Activated CD8-positive, alpha-beta T cell treated with anti-CD3 and anti-CD28 coated beads for 36 hours (primary cell): ENCODE measurements at regions not wholly inside any gene's neighbourhood (a gene's known extent, or its start where the extent isn't known, plus 50 kb on each side); places are given as distances from the start of the nearest gene placed in this dataset.

ENCODE experiments used
- ATAC-seq: fragments of 200-7000 bp; cut with Tn5 transposase; one replicate; pipeline ENCODE4 v1.10.0; 2021; ENCODE audit warnings: mild to moderate bottlenecking, moderate library complexity
- CTCF ChIA-PET: fragments of 350-600 bp; sonication (Branson Sonifier 250); formaldehyde crosslinking; loops from one replicate; lab custom pipeline; 2021; ENCODE audit warnings: antibody characterized with exemption; lab: Charles Lee
- POLR2A ChIA-PET: fragments of 350-600 bp; sonication (Branson Sonifier 250); formaldehyde crosslinking; loops from one replicate; lab custom pipeline; 2021; ENCODE audit warnings: antibody characterized with exemption; lab: Charles Lee
- DNase-seq: peaks from one replicate; pipeline ENCODE4 v3.0.0-alpha.2; 2020
- H3K27ac Mint-ChIP-seq: one replicate; pipeline ENCODE4 v1.8.0; 2021; ENCODE audit warnings: mild to moderate bottlenecking, mixed read lengths
- H3K27me3 Mint-ChIP-seq: one replicate; pipeline ENCODE4 v1.8.0; 2021; ENCODE audit warnings: mixed read lengths
- H3K36me3 Mint-ChIP-seq: one replicate; pipeline ENCODE4 v1.8.0; 2021; ENCODE audit warnings: low read depth, mixed read lengths
- H3K4me1 Mint-ChIP-seq: one replicate; pipeline ENCODE4 v1.8.0; 2021; ENCODE audit warnings: low read depth, mixed read lengths
- H3K4me3 Mint-ChIP-seq: one replicate; pipeline ENCODE4 v1.8.0; 2021; ENCODE audit warnings: mild to moderate bottlenecking, moderate library complexity, mixed read lengths
- H3K9me3 Mint-ChIP-seq: one replicate; pipeline ENCODE4 v1.8.0; 2021; ENCODE audit warnings: mixed read lengths
- CTCF ChIP-seq: fragments of 200-600 bp; IDR thresholded peaks from one replicate; pipeline ENCODE4 v1.8.0; 2022; ENCODE audit warnings: antibody characterized with exemption, mild to moderate bottlenecking
- intact Hi-C: fragments of 100-400 bp; cut with micrococcal nuclease; formaldehyde crosslinking; loops from one replicate; pipeline ENCODE4 v1.10.0; 2022

DNA sequence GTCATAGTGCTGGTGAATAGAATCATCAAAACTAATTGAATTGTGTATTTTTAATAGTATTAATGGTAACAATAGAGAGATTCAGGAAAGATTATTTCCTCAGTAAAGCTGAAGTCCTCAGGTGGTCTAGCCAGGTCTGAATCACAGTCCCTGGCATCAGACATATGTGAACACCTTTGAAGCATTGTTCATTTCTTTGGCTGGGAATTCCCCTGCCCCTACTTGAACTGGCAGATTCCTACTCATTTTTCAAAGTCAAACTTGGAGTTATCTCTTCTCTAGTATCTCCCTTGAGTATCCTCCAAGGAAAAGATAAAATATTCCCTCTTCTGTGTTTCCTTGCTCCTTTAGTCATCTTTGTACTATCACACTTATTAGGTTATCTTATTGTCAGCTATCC is 759.8 kb downstream of the ADGRL2 start:
- no peak for ATAC-seq
- no peaks in the 10 kb centered on the region for H3K9me3 Mint-ChIP-seq
- H3K27me3 Mint-ChIP-seq: no peaks in the 10 kb centered on the region
- no peak for TF ChIP-seq CTCF
- CTCF ChIA-PET: interaction anchor here (0.5 kb wide), 1 partner anchor 392 kb away, joined by 3 read pairs; no protein-coding TSS in a partner anchor
- H3K4me3 Mint-ChIP-seq: no peak overlapping the region
- H3K36me3 Mint-ChIP-seq: no peaks in the 10 kb centered on the region
- intact Hi-C loops: no loop called here
- H3K27ac Mint-ChIP-seq: no peak overlapping the region
- no peak for DNase-seq
- no peaks in the 10 kb centered on the region for H3K4me1 Mint-ChIP-seq
- POLR2A ChIA-PET: no interaction called here

- H3K27me3 Mint-ChIP-seq: no peaks in the 10 kb centered on the region
- H3K4me3 Mint-ChIP-seq: no peak overlapping the region
- CTCF ChIA-PET: no interaction called here
- intact Hi-C loops: no loop called here
- no peak for ATAC-seq
- POLR2A ChIA-PET: no interaction called here
- no peak overlapping the region for H3K27ac Mint-ChIP-seq
- DNase-seq: no peak
- H3K9me3 Mint-ChIP-seq: no peaks in the 10 kb centered on the region
- H3K4me1 Mint-ChIP-seq: no peaks in the 10 kb centered on the region
- no peak for TF ChIP-seq CTCF
- H3K36me3 Mint-ChIP-seq: no peaks in the 10 kb centered on the region
These were observed 754.8 kb downstream of the ADGRL2 start for GRCh38 chr1:82555501-82555900.

- H3K9me3 Mint-ChIP-seq: peaks cover under 1% of the 10 kb centered on the region
- H3K27ac Mint-ChIP-seq: no peak overlapping the region
- intact Hi-C loops: no loop called here
- no peak overlapping the region for H3K4me3 Mint-ChIP-seq
- H3K36me3 Mint-ChIP-seq: no peaks in the 10 kb centered on the region
- TF ChIP-seq CTCF: no peak
- DNase-seq (no peak), ATAC-seq (no peak)
- H3K4me1 Mint-ChIP-seq: no peaks in the 10 kb centered on the region
- CTCF ChIA-PET: no interaction called here
- POLR2A ChIA-PET: no interaction called here
- H3K27me3 Mint-ChIP-seq: no peaks in the 10 kb centered on the region
These were observed 749.1 kb downstream of the ADGRL2 start for GRCh38 chr1:82549841-82550240.

DNA sequence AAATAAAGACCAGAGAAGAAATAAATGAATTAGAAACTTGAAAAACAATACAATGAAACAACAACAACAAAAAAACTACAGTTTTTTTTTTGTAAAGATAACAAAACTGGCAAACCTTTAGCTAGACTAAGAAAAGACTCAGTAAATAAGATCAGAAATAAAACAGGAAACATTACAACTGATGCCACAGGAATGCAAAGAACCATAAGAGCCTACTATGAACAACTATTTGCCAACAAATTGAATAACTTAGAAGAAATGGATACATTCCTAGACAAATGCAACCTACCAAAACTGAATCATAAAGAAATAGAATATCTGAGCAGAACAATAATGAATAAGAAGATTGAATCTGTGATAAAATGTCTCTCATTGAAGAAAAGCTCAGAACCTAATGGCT is 742.0 kb downstream of the ADGRL2 start:
- DNase-seq (no peak), ATAC-seq (no peak)
- H3K36me3 Mint-ChIP-seq: no peaks in the 10 kb centered on the region
- H3K4me3 Mint-ChIP-seq: no peak overlapping the region
- H3K4me1 Mint-ChIP-seq: no peaks in the 10 kb centered on the region
- H3K27ac Mint-ChIP-seq: no peak overlapping the region
- no peak for TF ChIP-seq CTCF
- intact Hi-C loops: no loop called here
- H3K9me3 Mint-ChIP-seq: peaks cover 9% of the 10 kb centered on the region
- POLR2A ChIA-PET: no interaction called here
- CTCF ChIA-PET: no interaction called here
- H3K27me3 Mint-ChIP-seq: no peaks in the 10 kb centered on the region

- no peak for ATAC-seq
- ChIA-PET POLR2A (interaction anchor here (0.7 kb wide), 1 partner anchor 186 kb away, joined by 3 read pairs; no protein-coding TSS in a partner anchor), CTCF (no interaction called here)
- intact Hi-C loops: no loop called here
- no peaks in the 10 kb centered on the region for H3K4me1 Mint-ChIP-seq
- peaks cover 9% of the 10 kb centered on the region for H3K9me3 Mint-ChIP-seq
- H3K27me3 Mint-ChIP-seq: no peaks in the 10 kb centered on the region
- H3K4me3 Mint-ChIP-seq: no peak overlapping the region
- DNase-seq: no peak
- no peak for TF ChIP-seq CTCF
- H3K27ac Mint-ChIP-seq: no peak overlapping the region
- H3K36me3 Mint-ChIP-seq: no peaks in the 10 kb centered on the region
These were observed 741.4 kb downstream of the ADGRL2 start for GRCh38 chr1:82542141-82542540.
